Endothelial cell of umbilical vein (primary cell): ENCODE measurements at regions not wholly inside any gene's neighbourhood (a gene's known extent, or its start where the extent isn't known, plus 50 kb on each side); places are given as distances from the start of the nearest gene placed in this dataset.

Source experiments
- BruUV-seq: library from RNA; stranded (reverse); fragments of 400-500 nt; replicated peaks from 2 replicates; lab custom pipeline; 2021; lab: Mats Ljungman, UMichigan
- CTCF ChIA-PET: fragments of 300-600, 350-600 bp; sonication (Branson Sonifier 250); formaldehyde crosslinking; loops from one replicate; lab custom pipeline; 2021; ENCODE audit warnings: antibody characterized with exemption, inconsistent platforms; lab: Charles Lee
- POLR2A ChIA-PET: fragments of 300-600, 350-600 bp; sonication (Branson Sonifier 250); formaldehyde crosslinking; loops from one replicate; lab custom pipeline; 2021; ENCODE audit warnings: antibody characterized with exemption, inconsistent platforms; lab: Charles Lee
- DNase-seq: peaks from one replicate; pipeline ENCODE4 v3.0.0-alpha.2; 2011; ENCODE audit warnings: low read depth, low spot score
- FAIRE-seq: peaks from 2 replicates; lab custom pipeline; 2011; peaks lifted over from hg19 to GRCh38; lab: Jason Lieb, UNC
- H2AFZ ChIP-seq: 2 replicates; pipeline ENCODE4 v1.6.0; 2012; ENCODE audit warnings: low read depth, low read length, control low read depth, inconsistent platforms
- H3K27ac ChIP-seq: 2 replicates; pipeline ENCODE4 v1.5.1; 2011; ENCODE audit warnings: low read depth, mild to moderate bottlenecking, control low read depth, low read length, moderate library complexity; ENCODE audit not compliant: insufficient read depth
- H3K27me3 ChIP-seq, 2 experiments: 2 replicates each; pipeline versions ENCODE4 v1.6.0 to v1.6.1; 2011; ENCODE audit warnings: low read length in 2 of 2, mixed read lengths in 1 of 2; ENCODE audit not compliant: control insufficient read depth in 2 of 2, insufficient read depth in 2 of 2
- H3K36me3 ChIP-seq, 2 experiments: 2 replicates in 1 of 2; 3 replicates in 1 of 2; pipeline ENCODE4 v1.5.1; 2011; ENCODE audit warnings: low read length in 2 of 2, mild to moderate bottlenecking in 1 of 2, moderate library complexity in 1 of 2; ENCODE audit not compliant: control insufficient read depth in 2 of 2, insufficient read depth in 2 of 2; ENCODE audit errors: extremely low read depth in 1 of 2
- H3K4me1 ChIP-seq: 3 replicates; pipeline ENCODE4 v1.5.1; 2011; ENCODE audit warnings: mild to moderate bottlenecking, low read length; ENCODE audit not compliant: control insufficient read depth, insufficient read depth; ENCODE audit errors: extremely low read depth
- H3K4me2 ChIP-seq: 2 replicates; pipeline ENCODE4 v1.6.1; 2011; ENCODE audit warnings: low read length, control low read depth, mixed read lengths; ENCODE audit not compliant: insufficient read depth
- H3K4me3 ChIP-seq, 3 experiments: fragments of 200-600 bp in 1 of 3; sonication (generic), shearing (Covaris generic) in 1 of 3; replicated peaks in 1 of 3; 2 replicates each; pipeline ENCODE4 v1.5.1; 2011 to 2016; ENCODE audit warnings: control low read depth in 3 of 3, low read length in 3 of 3, mild to moderate bottlenecking in 2 of 3, inconsistent platforms in 1 of 3, low read depth in 1 of 3, moderate library complexity in 1 of 3; ENCODE audit not compliant: insufficient read depth in 1 of 3
- H3K79me2 ChIP-seq: 2 replicates; pipeline ENCODE4 v1.6.0; 2012; ENCODE audit warnings: low read length, inconsistent platforms; ENCODE audit not compliant: control insufficient read depth, insufficient read depth
- H3K9ac ChIP-seq: replicated peaks from 2 replicates; pipeline ENCODE3; 2011; ENCODE audit warnings: low read length, control low read depth; ENCODE audit not compliant: insufficient read depth; ENCODE audit errors: extremely low read depth
- H3K9me1 ChIP-seq: replicated peaks from 3 replicates; pipeline ENCODE4 v1.6.0; 2011; ENCODE audit warnings: mild to moderate bottlenecking, low read length; ENCODE audit not compliant: control insufficient read depth, insufficient read depth; ENCODE audit errors: extremely low read depth
- H3K9me3 ChIP-seq: replicated peaks from 2 replicates; pipeline ENCODE4 v1.5.1; 2012; ENCODE audit warnings: low read length, inconsistent platforms; ENCODE audit not compliant: control insufficient read depth, insufficient read depth
- H4K20me1 ChIP-seq: replicated peaks from 2 replicates; pipeline ENCODE3; 2011; ENCODE audit warnings: mild to moderate bottlenecking, low read length; ENCODE audit not compliant: control insufficient read depth, insufficient read depth; ENCODE audit errors: extremely low read depth
- JUN ChIP-seq: IDR thresholded peaks from 2 replicates; pipeline ENCODE4 v1.6.1; 2011; ENCODE audit warnings: borderline replicate concordance, low read depth; ENCODE audit not compliant: insufficient read length, insufficient read depth
- dilution Hi-C: fragments of 300-500 bp; cut with MboI; formaldehyde crosslinking; loops from one replicate; pipeline ENCODE4 v1.15.0; 2019; ENCODE audit warnings: low sequenced_read_pairs; ENCODE audit not compliant: extremely low pct_ligation_motif_present
- intact Hi-C: fragments of 100-400 bp; cut with micrococcal nuclease; formaldehyde crosslinking; loops from one replicate; pipeline ENCODE4 v1.10.0; 2022
- TF ChIP-seq, protein P1 (sequence below), 2 donors: IDR thresholded peaks; 1 replicate in 1 of 2; 2 replicates in 1 of 2; pipeline ENCODE4 v1.5.1; 2011; ENCODE audit warnings: low read length in 2 of 2, mild to moderate bottlenecking in 2 of 2, moderate library complexity in 2 of 2, control low read depth in 1 of 2, inconsistent platforms in 1 of 2, low read depth in 1 of 2; ENCODE audit not compliant: insufficient read depth in 1 of 2; ENCODE audit errors: extremely low read depth in 1 of 2
- TF ChIP-seq, protein P2 (sequence below): IDR thresholded peaks from 2 replicates; pipeline ENCODE4 v1.6.1; 2011; ENCODE audit not compliant: insufficient read depth, insufficient read length

DNA sequence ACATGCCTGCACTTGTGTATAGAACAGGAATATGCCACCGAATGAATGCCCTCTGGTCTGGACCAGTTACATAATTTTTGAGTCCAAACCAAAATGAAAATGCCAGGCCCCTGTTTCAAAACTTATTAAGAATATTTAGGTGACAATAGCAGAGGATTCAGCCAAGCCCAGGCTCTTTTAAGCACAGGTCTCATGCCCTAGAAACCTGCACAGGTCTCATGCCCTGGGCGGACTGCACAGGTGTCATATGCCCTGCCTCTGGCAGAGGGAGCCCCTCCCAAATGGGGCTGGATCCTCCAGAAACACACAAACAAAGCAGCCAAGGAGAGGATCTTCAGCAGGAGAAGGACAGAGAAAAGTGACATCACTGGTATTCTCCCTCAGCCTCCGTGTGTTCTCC lies 605.4 kb upstream of the NRP1 start:
- FAIRE-seq (no peak), DNase-seq (no peak)
- Histone ChIP-seq H2AFZ (no peak overlapping the region), H3K4me1 (no peaks in the 10 kb centered on the region), H4K20me1 (no peaks in the 10 kb centered on the region), H3K4me3 (no peak overlapping the region), H3K79me2 (no peaks in the 10 kb centered on the region), H3K9me3 (no peaks in the 10 kb centered on the region), H3K27ac (no peak overlapping the region), H3K9me1 (no peaks in the 10 kb centered on the region), H3K27me3 (peaks cover 7 to 18% of the 10 kb centered on the region in 2 experiments), H3K4me2 (no peak overlapping the region), H3K9ac (no peak overlapping the region), H3K36me3 (no peaks in the 10 kb centered on the region)
- no TSS peak for BruUV-seq
- CTCF ChIA-PET: interaction anchor here (1.0 kb wide), 1 partner anchor 14 kb away, joined by 3 read pairs; no protein-coding TSS in a partner anchor
- intact Hi-C loops (no loop called here), dilution Hi-C loops (no loop called here)
- POLR2A ChIA-PET: no interaction called here
- TF ChIP-seq, protein P1, sequence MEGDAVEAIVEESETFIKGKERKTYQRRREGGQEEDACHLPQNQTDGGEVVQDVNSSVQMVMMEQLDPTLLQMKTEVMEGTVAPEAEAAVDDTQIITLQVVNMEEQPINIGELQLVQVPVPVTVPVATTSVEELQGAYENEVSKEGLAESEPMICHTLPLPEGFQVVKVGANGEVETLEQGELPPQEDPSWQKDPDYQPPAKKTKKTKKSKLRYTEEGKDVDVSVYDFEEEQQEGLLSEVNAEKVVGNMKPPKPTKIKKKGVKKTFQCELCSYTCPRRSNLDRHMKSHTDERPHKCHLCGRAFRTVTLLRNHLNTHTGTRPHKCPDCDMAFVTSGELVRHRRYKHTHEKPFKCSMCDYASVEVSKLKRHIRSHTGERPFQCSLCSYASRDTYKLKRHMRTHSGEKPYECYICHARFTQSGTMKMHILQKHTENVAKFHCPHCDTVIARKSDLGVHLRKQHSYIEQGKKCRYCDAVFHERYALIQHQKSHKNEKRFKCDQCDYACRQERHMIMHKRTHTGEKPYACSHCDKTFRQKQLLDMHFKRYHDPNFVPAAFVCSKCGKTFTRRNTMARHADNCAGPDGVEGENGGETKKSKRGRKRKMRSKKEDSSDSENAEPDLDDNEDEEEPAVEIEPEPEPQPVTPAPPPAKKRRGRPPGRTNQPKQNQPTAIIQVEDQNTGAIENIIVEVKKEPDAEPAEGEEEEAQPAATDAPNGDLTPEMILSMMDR (IDR thresholded peaks at IDR 0.05; ENCODE audit: extremely low read depth in 1 of 2, insufficient read depth in 1 of 2, low read depth in 1 of 2, low read length in 2 of 2): no peak
- TF ChIP-seq, protein P2, sequence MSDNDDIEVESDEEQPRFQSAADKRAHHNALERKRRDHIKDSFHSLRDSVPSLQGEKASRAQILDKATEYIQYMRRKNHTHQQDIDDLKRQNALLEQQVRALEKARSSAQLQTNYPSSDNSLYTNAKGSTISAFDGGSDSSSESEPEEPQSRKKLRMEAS: no peak

DNA sequence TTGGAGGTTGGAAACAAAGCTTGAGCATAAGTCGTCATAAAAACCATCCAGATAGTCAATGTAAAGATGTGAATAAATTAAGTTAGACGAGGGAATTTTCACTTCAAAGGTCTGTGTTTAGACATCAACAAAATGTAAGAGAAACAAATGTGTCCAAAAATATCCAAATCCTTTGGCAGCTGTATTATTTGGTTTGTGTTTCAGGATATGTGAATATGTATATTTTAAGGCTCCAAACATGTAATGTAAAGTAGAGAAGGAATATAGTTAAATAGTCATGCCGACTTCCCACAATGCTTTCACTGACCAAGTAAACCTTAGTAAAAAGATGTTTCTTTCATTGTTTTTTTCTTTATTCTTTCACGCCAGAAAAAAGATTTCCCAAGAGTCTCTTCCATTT lies 604.9 kb upstream of the NRP1 start:
- FAIRE-seq (no peak), DNase-seq (no peak)
- no peak overlapping the region for H3K27ac ChIP-seq
- H3K4me2 ChIP-seq: no peak overlapping the region
- no peak for TF ChIP-seq JUN
- no peak overlapping the region for H3K9ac ChIP-seq
- H3K36me3 ChIP-seq: no peaks in the 10 kb centered on the region
- no peaks in the 10 kb centered on the region for H3K9me3 ChIP-seq
- ChIA-PET CTCF (no interaction called here), POLR2A (no interaction called here)
- H4K20me1 ChIP-seq: no peaks in the 10 kb centered on the region
- H2AFZ ChIP-seq: no peak overlapping the region
- BruUV-seq: no TSS peak
- dilution Hi-C loops: no loop called here
- H3K4me1 ChIP-seq: no peaks in the 10 kb centered on the region
- intact Hi-C loops: no loop called here
- no peaks in the 10 kb centered on the region for H3K79me2 ChIP-seq
- peaks cover 7 to 20% of the 10 kb centered on the region in 2 experiments for H3K27me3 ChIP-seq
- H3K4me3 ChIP-seq: no peak overlapping the region
- H3K9me1 ChIP-seq: no peaks in the 10 kb centered on the region
